K562 (cell line): ENCODE measurements at regions not wholly inside any gene's neighbourhood (a gene's known extent, or its start where the extent isn't known, plus 50 kb on each side); places are given as distances from the start of the nearest gene placed in this dataset.

Experiments used
- ATAC-seq: fragments of 200-7000 bp; cut with Tn5 transposase; 3 replicates; pipeline ENCODE4 v1.9.1; 2020; ENCODE audit warnings: moderate library complexity
- BruUV-seq: library from RNA; stranded (reverse); fragments of 400-500 nt; replicated peaks from 2 replicates; lab custom pipeline; 2021; lab: Mats Ljungman, UMichigan
- CTCF ChIA-PET: fragments of 300-600 bp; formaldehyde crosslinking; extraction: SDS; loops from one replicate; lab custom pipeline; 2021; ENCODE audit warnings: low intra/inter-chr PET ratio; lab: Yijun Ruan, JAX
- POLR2A ChIA-PET: fragments of 300-600, 350-650 bp; sonication (Branson Sonifier 250); formaldehyde crosslinking; extraction: SDS; loops from one replicate; lab custom pipeline; 2021; ENCODE audit warnings: antibody characterized with exemption, inconsistent platforms; lab: Yijun Ruan, JAX
- DNase-seq, 4 experiments: peaks; one replicate each; pipeline versions ENCODE4 v3.0.0 to v3.0.0-alpha.2; 2011 to 2018; ENCODE audit warnings: low spot score in 3 of 4, mixed read lengths in 3 of 4; ENCODE audit errors: extremely low read depth in 1 of 4
- FAIRE-seq: peaks from 2 replicates; lab custom pipeline; 2011; peaks lifted over from hg19 to GRCh38; lab: Jason Lieb, UNC
- H2AFZ ChIP-seq: 2 replicates; pipeline ENCODE4 v1.6.0; 2011; ENCODE audit warnings: low read depth, low read length, control low read depth, inconsistent platforms
- H3K27ac ChIP-seq: fragments of 200-600 bp; 3 replicates; pipeline ENCODE4 v1.8.0; 2011; ENCODE audit warnings: low read depth, mild to moderate bottlenecking, control low read depth, inconsistent platforms, low read length, moderate library complexity, mixed read lengths; ENCODE audit errors: extremely low read depth
- H3K27me3 ChIP-seq, 2 experiments: fragments of 300-600 bp in 1 of 2; 2 replicates in 1 of 2; 3 replicates in 1 of 2; pipeline versions ENCODE4 v1.6.0 to v1.8.0; 2011; ENCODE audit warnings: inconsistent platforms in 2 of 2, low read length in 2 of 2, mild to moderate bottlenecking in 1 of 2, mixed read lengths in 1 of 2, moderate library complexity in 1 of 2; ENCODE audit not compliant: control insufficient read depth in 2 of 2, insufficient read depth in 2 of 2
- H3K36me3 ChIP-seq: fragments of 300-600 bp; 3 replicates; pipeline ENCODE4 v1.8.0; 2011; ENCODE audit warnings: mild to moderate bottlenecking, low read length, inconsistent platforms; ENCODE audit not compliant: control insufficient read depth, insufficient read depth
- H3K4me1 ChIP-seq, 2 experiments: fragments of 200-600 bp in 1 of 2; replicated peaks in 1 of 2; 2 replicates in 1 of 2; 3 replicates in 1 of 2; pipeline versions ENCODE4 v1.5.1 to v1.8.0; 2011; ENCODE audit warnings: inconsistent platforms in 2 of 2, low read length in 2 of 2, mild to moderate bottlenecking in 1 of 2, mixed read lengths in 1 of 2, moderate library complexity in 1 of 2; ENCODE audit not compliant: control insufficient read depth in 2 of 2, insufficient read depth in 2 of 2
- H3K4me2 ChIP-seq: 2 replicates; pipeline ENCODE4 v1.6.1; 2011; ENCODE audit warnings: low read length, control low read depth, inconsistent platforms, mixed read lengths; ENCODE audit not compliant: insufficient read depth
- H3K4me3 ChIP-seq: fragments of 200-600 bp; sonication (generic), shearing (Covaris generic); 2 replicates; pipeline ENCODE4 v1.5.1; 2016; ENCODE audit warnings: control low read depth, inconsistent platforms
- H3K79me2 ChIP-seq: fragments of 200-600 bp; 3 replicates; pipeline ENCODE4 v1.8.0; 2011; ENCODE audit warnings: low read length, inconsistent platforms; ENCODE audit not compliant: control insufficient read depth, insufficient read depth
- H3K9ac ChIP-seq, 2 experiments: 2 replicates each; pipeline versions ENCODE4 v1.6.0 to v1.6.1; 2011; ENCODE audit warnings: low read depth in 2 of 2, low read length in 2 of 2, control low read depth in 1 of 2, inconsistent platforms in 1 of 2, mild to moderate bottlenecking in 1 of 2, mixed read lengths in 1 of 2; ENCODE audit not compliant: insufficient read depth in 1 of 2
- H3K9me1 ChIP-seq: one replicate; pipeline ENCODE4 v1.6.0; 2011; ENCODE audit warnings: inconsistent platforms, mild to moderate bottlenecking, low read length, moderate library complexity; ENCODE audit not compliant: control insufficient read depth, insufficient read depth
- H3K9me3 ChIP-seq: replicated peaks from 2 replicates; pipeline ENCODE4 v1.5.1; 2011; ENCODE audit warnings: low read depth, low read length, inconsistent platforms; ENCODE audit not compliant: control insufficient read depth, insufficient read depth
- H4K20me1 ChIP-seq: replicated peaks from 2 replicates; pipeline ENCODE4 v1.6.1; 2011; ENCODE audit warnings: low read length, inconsistent platforms, mixed read lengths; ENCODE audit not compliant: control insufficient read depth, insufficient read depth
- DIDO1 ChIP-seq: fragments of 450-650 bp; IDR thresholded peaks from 2 replicates; pipeline ENCODE4 v1.6.1; 2016; ENCODE audit warnings: low read depth, missing biosample characterization, missing genetic modification characterization
- EP400 ChIP-seq: fragments of 450-650 bp; IDR thresholded peaks from 2 replicates; pipeline ENCODE4 v1.6.1; 2017; ENCODE audit warnings: antibody characterized with exemption, mild to moderate bottlenecking, moderate library complexity
- MITF ChIP-seq: IDR thresholded peaks from 2 replicates; pipeline ENCODE4 v1.6.1; 2014; ENCODE audit warnings: antibody characterized with exemption
- PHF21A ChIP-seq: fragments of 450-650 bp; IDR thresholded peaks from 2 replicates; pipeline ENCODE4 v1.6.1; 2017; ENCODE audit warnings: low read depth, borderline replicate concordance
- PML ChIP-seq: IDR thresholded peaks from 2 replicates; pipeline ENCODE4 v1.6.1; 2012; ENCODE audit warnings: low read length, inconsistent platforms
- PTBP1 ChIP-seq: fragments of 200-400 bp; formaldehyde crosslinking; IDR thresholded peaks from 2 replicates; pipeline ENCODE4 v1.6.1; 2017; ENCODE audit warnings: low read depth, low read length
- RERE ChIP-seq: sonication (generic); formaldehyde crosslinking; IDR thresholded peaks from 2 replicates; pipeline ENCODE4 v1.8.0; 2023; ENCODE audit warnings: missing genetic modification reagents, mild to moderate bottlenecking, borderline replicate concordance
- RFX7 ChIP-seq: fragments of 250-450 bp; sonication (Bioruptor Pico); IDR thresholded peaks from 2 replicates; pipeline ENCODE4 v1.5.1; 2021; ENCODE audit warnings: mild to moderate bottlenecking
- RNF219 ChIP-seq: fragments of 250-450 bp; sonication (Bioruptor Pico); IDR thresholded peaks from 2 replicates; pipeline ENCODE4 v1.5.0; 2022; ENCODE audit warnings: mild to moderate bottlenecking
- SMAD1 ChIP-seq: fragments of 150-350 bp; IDR thresholded peaks from 2 replicates; pipeline ENCODE4 v1.6.1; 2014; ENCODE audit warnings: low read length, low read depth; ENCODE audit not compliant: partially characterized antibody
- ZNF77 ChIP-seq: fragments of 250-450 bp; sonication (Bioruptor Pico); IDR thresholded peaks from 2 replicates; pipeline ENCODE4 v1.5.0; 2020
- WGBS: fragments of 100-300 bp; shearing (Covaris generic); methylation state at CpG from one replicate; pipeline ENCODE4 v1.1.6; 2016; ENCODE audit warnings: low coverage, mixed read lengths; ENCODE audit not compliant: insufficient coverage; ENCODE audit errors: missing lambda C conversion rate; 5-methylcytosine and 5-hydroxymethylcytosine counted together
- in situ Hi-C: fragments of 300-500 bp; cut with MboI; formaldehyde crosslinking; loops from 4 replicates; pipeline ENCODE4 v1.15.0; 2018; ENCODE audit warnings: inconsistent platforms, mixed read lengths
- intact Hi-C: fragments of 100-400 bp; cut with micrococcal nuclease; formaldehyde crosslinking; loops from 2 replicates; pipeline ENCODE4 v1.14.2; 2022
- TF ChIP-seq, protein P1 (sequence below): conservative IDR thresholded peaks from 2 replicates; pipeline ENCODE4 v1.6.1; 2011; ENCODE audit warnings: low read depth, mild to moderate bottlenecking, low read length; ENCODE audit not compliant: control insufficient read depth
- TF ChIP-seq, protein P2 (sequence below): sonication (generic); formaldehyde crosslinking; IDR thresholded peaks from 2 replicates; pipeline ENCODE4 v1.8.0; 2022; ENCODE audit warnings: mild to moderate bottlenecking, missing genetic modification reagents

GRCh38 chr1:5220821-5221220, 566.4 kb downstream of the AJAP1 start:
- CTCF ChIA-PET = no interaction called here
- no peak for FAIRE-seq

More at GRCh38 chr1:5220821-5221220, 566.4 kb downstream of the AJAP1 start:
- Histone ChIP-seq H3K9me3 (no peaks in the 10 kb centered on the region), H3K4me2 (no peak overlapping the region), H3K27me3 (no peaks in the 10 kb centered on the region), H3K9ac (no peak overlapping the region), H3K36me3 (no peaks in the 10 kb centered on the region), H3K4me1 (no peaks in the 10 kb centered on the region), H4K20me1 (no peaks in the 10 kb centered on the region), H2AFZ (no peak overlapping the region), H3K9me1 (no peaks in the 10 kb centered on the region), H3K27ac (no peak overlapping the region), H3K79me2 (no peaks in the 10 kb centered on the region), H3K4me3 (no peak overlapping the region)
- in situ Hi-C loops (no loop called here), intact Hi-C loops (no loop called here)
- no TSS peak for BruUV-seq
- TF ChIP-seq MITF (no peak), RFX7 (CRISPR knock-in tag) (no peak), DIDO1 (tag) (no peak), PTBP1 (no peak), ZNF77 (CRISPR knock-in tag) (no peak), RNF219 (CRISPR knock-in tag) (no peak), PHF21A (no peak), EP400 (no peak), PML (no peak), SMAD1 (no peak), RERE (no peak)
- TF ChIP-seq, protein P1, sequence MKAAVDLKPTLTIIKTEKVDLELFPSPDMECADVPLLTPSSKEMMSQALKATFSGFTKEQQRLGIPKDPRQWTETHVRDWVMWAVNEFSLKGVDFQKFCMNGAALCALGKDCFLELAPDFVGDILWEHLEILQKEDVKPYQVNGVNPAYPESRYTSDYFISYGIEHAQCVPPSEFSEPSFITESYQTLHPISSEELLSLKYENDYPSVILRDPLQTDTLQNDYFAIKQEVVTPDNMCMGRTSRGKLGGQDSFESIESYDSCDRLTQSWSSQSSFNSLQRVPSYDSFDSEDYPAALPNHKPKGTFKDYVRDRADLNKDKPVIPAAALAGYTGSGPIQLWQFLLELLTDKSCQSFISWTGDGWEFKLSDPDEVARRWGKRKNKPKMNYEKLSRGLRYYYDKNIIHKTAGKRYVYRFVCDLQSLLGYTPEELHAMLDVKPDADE = no peak
- TF ChIP-seq, protein P2, sequence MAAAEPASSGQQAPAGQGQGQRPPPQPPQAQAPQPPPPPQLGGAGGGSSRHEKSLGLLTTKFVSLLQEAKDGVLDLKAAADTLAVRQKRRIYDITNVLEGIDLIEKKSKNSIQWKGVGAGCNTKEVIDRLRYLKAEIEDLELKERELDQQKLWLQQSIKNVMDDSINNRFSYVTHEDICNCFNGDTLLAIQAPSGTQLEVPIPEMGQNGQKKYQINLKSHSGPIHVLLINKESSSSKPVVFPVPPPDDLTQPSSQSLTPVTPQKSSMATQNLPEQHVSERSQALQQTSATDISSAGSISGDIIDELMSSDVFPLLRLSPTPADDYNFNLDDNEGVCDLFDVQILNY (CRISPR knock-in tag) = no peak
- 0% methylated on average over 7 of the region's 7 CpGs for WGBS
- POLR2A ChIA-PET = interaction anchor here (0.8 kb wide), 1 partner anchor 370 kb away, joined by 3 read pairs; no protein-coding TSS in a partner anchor
- ATAC-seq (no peak), DNase-seq (no peak)
